ENCODE measurements at regions not wholly inside any gene's neighbourhood (a gene's known extent, or its start where the extent isn't known, plus 50 kb on each side); places are given as distances from the start of the nearest gene placed in this dataset.
A peak's percentile ranks its signal among the peaks of the same experiment; 100 is the strongest.
"Not testable (repeated sequence)": the region's sequence is repeated elsewhere in the genome, so short reads cannot be mapped to it uniquely, and the experiment has no call there.

- DNase-seq = no peak
These were observed 100.4 kb upstream of the ACBD5 start for GRCh38 chr10:27341001-27341400.

GRCh38 chr10:27335246-27335645, 94.6 kb upstream of the ACBD5 start:
- DNase-seq = not testable (repeated sequence)

GRCh38 chr10:27330074-27330473, 89.5 kb upstream of the ACBD5 start:
- no peak for DNase-seq

GRCh38 chr10:27328946-27329345, 88.3 kb upstream of the ACBD5 start:
- DNase-seq = no peak

- not testable (repeated sequence) for DNase-seq
These were observed 86.2 kb upstream of the ACBD5 start for GRCh38 chr10:27326748-27327147.

- peak; percentile 32 for DNase-seq
These were observed 79.3 kb upstream of the ACBD5 start for GRCh38 chr10:27319752-27320431.

GRCh38 chr10:27319139-27319538, 78.5 kb upstream of the ACBD5 start:
- not testable (repeated sequence) for DNase-seq

GRCh38 chr10:27315082-27315481, 74.5 kb upstream of the ACBD5 start:
- DNase-seq = not testable (repeated sequence)

- DNase-seq = not testable (repeated sequence)
These were observed 73.0 kb upstream of the ACBD5 start for GRCh38 chr10:27313586-27313985.

- no peak for DNase-seq
These were observed 72.3 kb upstream of the ACBD5 start for GRCh38 chr10:27312854-27313253.

- DNase-seq = not testable (repeated sequence)
These were observed 71.2 kb upstream of the ACBD5 start for GRCh38 chr10:27311809-27312208.

GRCh38 chr10:27298522-27298850, 57.9 kb upstream of the ACBD5 start:
- not testable (repeated sequence) for DNase-seq

- no peak for DNase-seq
These were observed 57.4 kb upstream of the ACBD5 start for GRCh38 chr10:27297844-27298521.

GRCh38 chr10:27296285-27296684, 55.7 kb upstream of the ACBD5 start:
- DNase-seq = not testable (repeated sequence)

- not testable (repeated sequence) for DNase-seq
These were observed 50.8 kb upstream of the ACBD5 start for GRCh38 chr10:27291253-27291895.
